ENCODE measurements at regions not wholly inside any gene's neighbourhood (a gene's known extent, or its start where the extent isn't known, plus 50 kb on each side); places are given as distances from the start of the nearest gene placed in this dataset.

DNA sequence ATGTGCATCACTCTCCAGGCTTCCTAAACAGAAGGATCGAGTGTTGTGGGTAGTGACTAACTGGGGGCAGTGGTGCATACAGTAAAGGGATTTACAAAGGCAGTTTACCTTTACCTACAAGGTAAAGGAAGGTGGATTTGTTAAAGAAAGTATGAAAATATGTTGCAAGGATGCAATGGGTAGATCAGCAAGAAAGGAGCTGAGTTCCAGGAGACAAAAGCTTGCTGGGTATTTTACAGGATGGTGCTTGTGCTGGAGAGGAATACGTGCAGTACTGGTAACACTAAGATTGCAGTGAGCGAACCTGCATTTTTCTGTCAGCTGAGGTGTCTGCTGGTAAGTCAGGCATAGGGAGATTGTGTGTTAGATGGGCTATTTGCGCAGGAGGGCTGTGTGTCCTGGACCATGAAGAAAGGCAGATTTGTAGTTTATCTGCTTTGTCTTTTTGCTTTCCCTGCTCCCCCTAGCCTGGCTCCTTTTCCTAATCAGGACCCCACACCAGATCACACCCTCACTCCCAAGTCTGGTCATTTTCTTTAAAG is 304.6 kb downstream of the THBS2 start:
- TF ChIP-seq CTCF (IDR thresholded peaks at IDR 0.05; ENCODE audit: borderline replicate concordance, extremely low read depth, insufficient read depth): no peak
- no peak for FAIRE-seq
- H3K9me3 ChIP-seq (ENCODE audit: control insufficient read depth in 2 of 3, insufficient read depth in 1 of 3, low read length in 3 of 3): no peaks in the 10 kb centered on the region

DNA sequence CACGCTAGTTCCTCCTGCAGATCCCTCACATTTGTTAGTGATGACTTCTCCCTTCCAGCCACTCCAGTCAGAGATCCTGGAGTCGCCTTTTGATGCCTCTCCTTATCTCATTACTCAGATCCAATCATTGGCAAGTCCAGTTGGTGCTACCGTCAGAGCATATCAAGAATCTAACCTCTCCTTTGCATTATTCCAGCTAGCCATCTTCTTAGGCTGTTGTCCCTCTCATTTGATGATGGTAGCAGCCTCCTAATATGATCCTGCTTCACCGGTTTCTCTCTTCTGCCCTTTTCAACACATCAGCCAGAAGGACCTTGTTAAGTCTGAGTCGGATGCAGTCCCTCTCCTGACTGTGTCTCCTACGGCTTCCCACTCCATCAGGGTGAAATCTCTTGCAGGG is 305.6 kb downstream of the THBS2 start:
- intact Hi-C loops (cut with DNase I): no loop called here
- FAIRE-seq: no peak
- no peaks in the 10 kb centered on the region for H3K27me3 ChIP-seq (ENCODE audit: control insufficient read depth, insufficient read depth, low read length)

More for the DNA sequence above, 304.6 kb downstream of the THBS2 start:
- Histone ChIP-seq H3K36me3 (ENCODE audit: control insufficient read depth in 2 of 3, insufficient read depth in 3 of 3, low read length in 3 of 3) (no peaks in the 10 kb centered on the region), H3K4me1 (ENCODE audit: control insufficient read depth in 2 of 3, insufficient read depth in 2 of 3, low read depth in 1 of 3, low read length in 3 of 3) (peaks cover 0 to 5% (median 0%) of the 10 kb centered on the region in 3 donors), H3K9ac (ENCODE audit: low read length in 3 of 3) (no peak overlapping the region), H3K27ac (ENCODE audit: low read depth in 2 of 2, low read length in 2 of 2) (no peak overlapping the region), H3K27me3 (ENCODE audit: control insufficient read depth, insufficient read depth, low read length) (no peaks in the 10 kb centered on the region), H3K4me3 (ENCODE audit: low read length in 3 of 3) (no peak overlapping the region)
- DNase-seq: peak in 3 of 5 donors; percentile 23 to 58 (median 36)
- intact Hi-C loops (cut with DNase I): no loop called here

DNA sequence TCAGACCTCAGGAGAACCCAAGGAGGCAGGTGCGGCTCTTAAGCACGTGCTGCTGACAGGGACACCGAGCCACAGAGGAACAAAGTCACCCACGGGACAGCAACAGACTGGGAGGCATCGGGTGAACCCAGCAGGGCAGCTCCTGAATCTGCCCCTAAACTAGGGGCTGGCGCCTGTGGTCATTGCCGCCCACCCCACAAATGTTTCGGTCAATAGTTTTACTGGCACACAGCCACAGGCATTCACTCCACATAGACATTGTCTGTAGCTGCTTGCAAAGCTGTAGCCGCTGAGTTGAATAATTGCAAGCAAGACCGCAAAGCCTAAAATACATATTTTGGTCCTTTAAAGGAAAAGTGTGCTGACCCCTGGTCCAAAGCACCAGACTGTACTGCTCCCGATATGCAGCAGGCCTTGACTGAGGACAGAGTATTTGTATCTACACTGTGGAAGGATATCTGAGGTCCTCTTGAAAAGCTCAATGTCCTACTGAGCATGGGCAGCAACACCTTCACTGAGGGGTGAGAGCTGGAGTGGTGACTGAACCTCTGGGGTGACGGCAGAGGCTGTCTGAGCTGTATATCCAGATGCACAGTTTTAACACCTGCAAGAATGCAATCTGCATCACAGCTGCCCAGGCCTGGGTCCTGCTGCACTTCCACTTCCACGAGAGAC is 310.3 kb downstream of the THBS2 start:
- Histone ChIP-seq H3K36me3 (ENCODE audit: control insufficient read depth in 2 of 3, insufficient read depth in 3 of 3, low read length in 3 of 3) (no peaks in the 10 kb centered on the region), H3K27ac (ENCODE audit: low read depth in 2 of 2, low read length in 2 of 2) (no peak overlapping the region), H3K4me3 (ENCODE audit: low read length in 3 of 3) (no peak overlapping the region), H3K9ac (ENCODE audit: low read length in 3 of 3) (no peak overlapping the region), H3K27me3 (ENCODE audit: control insufficient read depth, insufficient read depth, low read length) (no peaks in the 10 kb centered on the region), H3K9me3 (ENCODE audit: control insufficient read depth in 2 of 3, insufficient read depth in 1 of 3, low read length in 3 of 3) (no peaks in the 10 kb centered on the region), H3K4me1 (ENCODE audit: control insufficient read depth in 2 of 3, insufficient read depth in 2 of 3, low read depth in 1 of 3, low read length in 3 of 3) (peaks cover 0 to 2% (median 0%) of the 10 kb centered on the region in 3 donors)
- FAIRE-seq: no peak
- intact Hi-C loops (cut with DNase I): no loop called here
- TF ChIP-seq CTCF (IDR thresholded peaks at IDR 0.05; ENCODE audit: borderline replicate concordance, extremely low read depth, insufficient read depth): no peak
- no peak for DNase-seq

More for the DNA sequence above, 305.6 kb downstream of the THBS2 start:
- Histone ChIP-seq H3K9ac (ENCODE audit: low read length in 3 of 3) (no peak overlapping the region), H3K9me3 (ENCODE audit: control insufficient read depth in 2 of 3, insufficient read depth in 1 of 3, low read length in 3 of 3) (no peaks in the 10 kb centered on the region), H3K4me3 (ENCODE audit: low read length in 3 of 3) (no peak overlapping the region), H3K4me1 (ENCODE audit: control insufficient read depth in 2 of 3, insufficient read depth in 2 of 3, low read depth in 1 of 3, low read length in 3 of 3) (peaks cover 0 to 5% (median 0%) of the 10 kb centered on the region in 3 donors), H3K27ac (ENCODE audit: low read depth in 2 of 2, low read length in 2 of 2) (no peak overlapping the region), H3K36me3 (ENCODE audit: control insufficient read depth in 2 of 3, insufficient read depth in 3 of 3, low read length in 3 of 3) (no peaks in the 10 kb centered on the region)
- no peak for DNase-seq
- TF ChIP-seq CTCF (IDR thresholded peaks at IDR 0.05; ENCODE audit: borderline replicate concordance, extremely low read depth, insufficient read depth): no peak
